ENCODE measurements at regions not wholly inside any gene's neighbourhood (a gene's known extent, or its start where the extent isn't known, plus 50 kb on each side); places are given as distances from the start of the nearest gene placed in this dataset.

DNA sequence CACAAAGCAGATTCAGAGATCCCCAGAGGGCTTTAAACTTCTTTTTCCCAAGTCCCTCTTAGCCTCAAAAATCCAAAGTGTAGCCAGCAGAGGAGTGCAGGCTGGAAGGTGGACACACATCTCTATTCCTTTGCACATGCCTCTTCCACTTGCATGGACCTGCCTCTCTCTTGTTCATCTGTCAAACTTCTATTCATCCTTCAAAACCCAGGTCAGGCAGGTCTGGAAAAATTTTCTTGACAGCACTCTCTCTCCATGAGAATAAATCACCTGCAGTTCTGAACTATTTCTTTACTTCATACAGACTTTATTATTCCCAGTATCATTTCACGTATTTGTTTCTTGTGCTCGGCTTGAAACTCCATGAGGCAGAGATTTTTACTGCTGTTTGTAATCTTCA lies 127.5 kb downstream of the SS18 start:
- DNase-seq, result no peak

DNA sequence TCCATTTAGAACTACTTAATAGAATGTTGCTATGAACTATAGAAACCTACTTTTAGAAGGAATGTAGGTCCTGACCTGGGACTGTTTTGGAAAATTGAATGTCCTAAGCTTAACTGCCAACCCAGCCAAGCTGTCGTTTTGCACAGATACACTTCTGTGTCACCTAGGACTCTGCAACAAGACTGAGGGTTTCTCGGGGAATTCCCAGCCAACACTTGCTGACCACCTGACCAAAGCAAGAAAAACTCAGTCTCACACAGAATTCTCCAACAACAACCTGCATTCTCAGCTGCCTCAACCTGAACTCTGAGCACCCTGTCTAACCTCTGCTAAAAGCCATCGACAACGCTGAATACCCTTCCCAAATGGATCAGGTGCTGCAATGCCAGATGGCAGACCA lies 128.2 kb downstream of the SS18 start:
- DNase-seq, result no peak

DNA sequence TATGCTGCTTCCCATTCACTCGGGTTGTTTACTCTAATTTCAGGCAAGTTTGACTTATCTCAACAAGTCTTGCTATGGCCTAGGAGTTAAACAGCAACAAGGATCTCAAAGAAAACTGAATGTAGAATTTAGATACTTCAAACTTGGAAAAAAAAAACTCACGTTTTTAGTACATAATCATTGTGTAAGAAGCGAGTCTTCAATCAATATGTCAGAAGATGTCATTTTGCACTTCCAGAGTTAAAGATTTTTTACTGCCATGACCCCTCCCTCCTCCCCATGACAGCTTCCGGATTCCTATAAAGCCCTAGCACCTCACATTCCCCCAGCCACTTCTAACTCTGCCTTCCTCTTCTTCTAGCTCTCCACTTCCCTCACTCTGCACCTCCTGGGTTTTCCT lies 133.4 kb downstream of the SS18 start:
- no peak for DNase-seq

DNA sequence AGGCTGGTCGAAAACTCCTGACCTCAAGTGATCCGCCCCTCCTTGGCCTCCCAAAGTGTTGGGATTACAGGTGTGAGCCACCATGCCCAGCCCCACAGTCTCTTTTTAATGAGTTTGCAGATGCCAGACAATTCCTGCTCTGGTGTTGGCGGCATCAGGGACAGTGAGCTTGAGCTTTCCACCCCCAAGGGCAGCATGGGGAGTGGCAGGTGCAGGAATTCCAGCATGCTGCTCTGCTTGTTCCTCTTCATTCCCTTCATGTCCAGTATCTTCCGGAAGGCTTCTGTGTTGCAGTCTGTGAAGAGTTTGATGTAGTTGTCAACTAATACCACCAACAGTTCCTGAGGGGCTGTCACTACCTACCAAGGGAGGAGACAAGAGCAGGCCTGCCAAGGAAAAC lies 137.3 kb downstream of the SS18 start:
- DNase-seq, result no peak

DNA sequence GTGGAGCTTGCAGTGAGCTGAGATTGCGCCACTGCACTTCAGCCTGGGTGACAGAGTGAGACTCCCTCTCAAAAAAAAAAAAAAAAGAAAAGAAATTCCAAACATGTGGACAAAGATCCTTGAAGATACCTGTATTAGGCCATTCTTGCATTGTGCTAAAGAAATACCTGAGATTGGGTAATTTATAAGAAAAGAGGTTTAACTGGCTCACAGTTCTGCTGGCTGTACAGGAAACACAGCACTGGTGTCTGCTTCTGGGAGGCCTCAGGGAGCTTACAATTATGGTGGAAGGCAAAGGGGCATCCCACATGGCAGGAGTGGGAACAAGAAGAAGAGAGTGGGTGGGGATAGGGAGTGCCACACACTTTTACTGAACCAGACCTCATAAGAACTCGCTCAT lies 140.1 kb downstream of the SS18 start:
- no peak for DNase-seq

DNA sequence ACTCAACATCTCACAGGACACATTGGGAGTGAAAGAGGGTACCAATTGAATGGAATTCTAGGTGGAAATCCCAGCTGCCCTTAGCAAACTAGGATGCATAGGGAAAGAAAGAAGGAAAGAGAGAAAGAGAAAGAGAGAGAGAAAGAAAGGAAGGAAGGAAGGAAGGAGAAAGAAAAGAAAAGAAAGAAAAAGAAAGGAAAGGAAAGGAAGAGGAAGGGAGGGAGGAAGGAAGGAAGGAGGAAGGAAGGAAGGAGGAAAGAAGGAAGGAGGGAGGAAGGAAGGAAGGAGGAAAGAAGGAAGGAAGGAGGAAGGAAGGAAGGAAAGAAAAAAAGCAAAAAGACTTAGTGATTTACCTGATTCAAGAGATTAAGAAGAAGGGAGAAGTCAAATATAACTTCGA lies 143.9 kb downstream of the SS18 start:
- no peak for DNase-seq

DNA sequence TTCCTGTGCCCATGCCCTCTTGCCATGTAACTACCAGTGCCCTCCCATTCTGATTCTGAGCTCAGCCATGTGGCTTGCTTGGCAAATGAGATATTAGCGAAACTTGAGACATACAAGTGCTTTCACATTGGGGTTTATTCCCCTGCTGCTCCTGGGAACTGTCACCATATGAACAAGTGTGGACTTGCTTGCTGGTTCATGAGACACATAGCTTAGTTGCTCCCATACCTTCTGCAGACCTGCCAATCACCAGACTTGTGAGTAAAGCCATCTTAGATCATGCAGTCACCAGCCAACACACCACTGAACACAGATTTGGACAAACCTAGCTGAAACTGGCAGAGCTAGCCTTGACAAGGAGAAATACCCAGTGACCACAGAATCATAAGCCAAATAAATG lies 155.1 kb downstream of the SS18 start:
- no peak for DNase-seq

DNA sequence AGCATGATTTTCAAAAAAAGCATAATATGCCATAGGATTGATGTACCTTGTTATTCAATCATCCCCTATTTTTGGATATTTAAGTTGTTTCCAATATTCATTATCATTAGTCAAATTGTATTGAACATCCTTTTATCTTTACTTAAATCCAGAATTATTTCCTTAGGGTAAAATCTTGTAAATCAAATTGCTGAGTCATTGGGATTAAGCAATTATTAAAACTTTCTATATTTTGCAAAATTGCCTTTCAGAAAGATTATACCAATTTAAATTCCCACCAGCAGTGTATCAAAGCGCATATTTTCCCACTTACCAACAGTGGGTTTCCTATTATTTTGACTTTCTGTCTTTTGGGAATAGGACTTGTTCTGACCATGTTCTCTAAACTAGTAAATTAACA lies 159.3 kb downstream of the SS18 start:
- DNase-seq, result no peak

DNA sequence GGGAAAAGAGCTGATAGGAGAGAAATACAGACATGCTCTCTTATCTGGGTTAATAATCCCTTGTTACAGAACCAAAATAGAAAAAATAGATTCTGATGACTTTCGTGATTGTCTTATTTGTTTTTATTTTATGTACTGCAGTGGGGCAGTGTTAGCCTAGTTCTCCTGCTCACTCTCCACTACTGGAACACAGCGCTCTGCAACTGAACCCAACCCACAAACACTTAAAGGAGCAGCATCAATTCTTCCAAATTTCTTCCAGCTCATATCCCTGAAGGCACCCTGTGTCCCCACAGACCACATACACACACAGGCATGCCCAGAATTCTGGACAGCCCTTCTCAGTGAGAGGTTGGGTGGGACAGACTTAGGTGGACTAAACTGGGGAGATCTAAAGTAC lies 160.6 kb downstream of the SS18 start:
- DNase-seq, result no peak

DNA sequence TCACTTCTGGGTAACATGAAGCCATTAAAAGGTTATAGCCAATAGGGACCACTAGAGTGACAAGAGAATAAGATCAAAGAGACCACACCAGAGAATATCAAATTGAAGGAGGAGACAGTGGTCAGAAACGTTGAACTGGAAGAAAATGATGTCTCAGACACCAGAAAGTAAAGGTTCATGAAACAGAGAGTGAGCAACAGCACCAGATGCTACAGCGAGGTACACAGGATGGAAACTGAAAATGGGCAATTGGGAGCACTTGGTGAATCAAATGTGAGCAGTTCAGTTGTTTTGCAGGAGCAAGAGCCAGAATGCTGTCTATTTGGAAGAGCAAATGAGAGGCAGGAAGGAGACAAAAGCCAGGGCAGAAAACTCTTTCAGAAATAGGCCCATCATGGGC lies 162.6 kb downstream of the SS18 start:
- no peak for DNase-seq

DNA sequence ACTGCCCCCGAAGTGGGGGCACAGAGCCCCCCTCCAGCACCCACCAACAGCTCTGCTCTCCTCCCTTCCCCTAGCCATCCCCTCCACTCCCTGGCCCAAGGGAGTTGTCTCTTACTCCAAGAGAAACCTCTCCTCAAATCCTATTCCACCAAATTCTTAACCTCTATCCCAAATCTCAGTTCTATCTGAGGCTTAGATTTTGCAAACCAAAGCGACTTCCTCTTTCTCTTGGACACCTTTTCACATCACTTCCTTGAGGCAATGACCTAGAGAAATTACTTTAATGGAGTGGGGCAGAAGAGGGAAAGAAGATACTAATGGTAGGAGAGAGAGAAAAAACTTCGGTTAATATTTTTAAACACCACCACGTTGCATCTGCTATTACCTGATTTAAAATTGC lies 167.2 kb downstream of the SS18 start:
- no peak for DNase-seq

DNA sequence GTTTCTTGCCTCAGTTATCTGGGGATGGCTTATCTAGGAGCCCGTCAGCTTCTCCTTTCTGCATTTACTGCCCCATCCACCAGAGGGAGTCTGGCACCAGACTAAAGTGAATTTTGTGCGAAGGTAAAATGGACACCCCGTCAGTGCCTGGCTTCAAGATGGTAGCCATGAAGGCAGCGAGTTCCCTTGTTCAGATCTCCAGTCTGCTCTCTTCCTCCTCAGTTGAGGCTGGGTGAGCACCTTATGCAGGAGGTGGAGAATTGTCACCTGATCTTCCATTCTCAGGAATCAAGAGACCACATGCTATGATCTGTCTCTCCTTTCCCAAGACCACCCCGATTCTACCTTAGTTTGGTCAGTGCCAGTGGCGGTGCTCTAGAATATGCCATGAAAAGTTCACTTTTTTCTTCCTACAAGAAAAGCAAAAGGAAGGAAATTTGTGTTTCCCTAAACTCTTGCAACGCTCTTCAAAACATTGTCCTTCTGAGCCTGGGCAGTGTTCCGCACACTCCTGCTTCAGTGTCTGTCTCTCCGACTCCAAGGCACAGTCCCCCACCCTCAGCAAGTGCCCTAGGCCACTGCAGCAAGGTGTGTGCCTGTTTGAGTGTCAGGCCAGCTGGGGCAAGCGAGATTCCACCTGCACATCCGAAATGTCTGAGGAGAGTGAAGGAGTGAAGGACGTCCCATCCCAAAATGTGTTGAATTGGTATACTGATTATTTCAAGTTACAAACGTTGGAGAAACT lies 168.6 kb downstream of the SS18 start:
- DNase-seq, result peak; percentile 68

DNA sequence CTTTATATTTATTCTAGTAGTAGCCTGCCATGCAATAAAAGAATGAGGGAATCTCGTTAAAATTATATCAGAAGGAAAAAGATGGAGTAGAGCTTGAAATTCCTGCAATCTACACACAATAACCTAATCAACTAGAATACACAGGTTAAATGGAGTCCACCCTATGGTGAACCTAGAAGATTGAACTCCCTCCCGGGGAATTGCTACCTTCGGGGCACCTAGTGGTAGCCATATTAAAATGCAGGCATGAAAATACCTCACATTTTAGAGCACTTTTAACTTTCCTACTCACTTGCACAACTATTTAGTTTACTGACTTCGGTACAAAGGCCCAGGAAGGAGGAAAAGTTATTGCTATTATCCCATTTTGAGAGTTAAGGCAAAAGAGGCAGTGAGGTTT lies 174.5 kb downstream of the SS18 start:
- DNase-seq, result no peak

DNA sequence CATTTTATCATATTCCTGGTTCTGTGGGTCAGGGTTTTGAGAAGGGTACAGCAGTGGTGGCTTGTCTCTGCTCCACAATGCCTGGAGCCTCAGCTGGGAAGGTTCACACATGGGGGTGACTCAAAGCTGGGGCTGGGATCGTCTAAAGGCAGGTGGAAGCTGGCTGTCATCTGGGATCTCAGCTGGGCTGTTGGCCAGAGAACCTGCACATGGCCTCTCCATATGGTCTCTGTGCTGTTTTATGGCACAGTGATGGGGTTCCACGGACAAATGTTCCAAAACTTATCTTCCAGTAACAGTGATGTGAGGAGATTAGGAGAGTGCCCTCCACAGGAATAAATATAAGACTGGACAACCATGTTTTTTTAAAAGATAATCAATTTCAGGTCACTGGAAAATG lies 191.4 kb downstream of the SS18 start:
- DNase-seq, result no peak

DNA sequence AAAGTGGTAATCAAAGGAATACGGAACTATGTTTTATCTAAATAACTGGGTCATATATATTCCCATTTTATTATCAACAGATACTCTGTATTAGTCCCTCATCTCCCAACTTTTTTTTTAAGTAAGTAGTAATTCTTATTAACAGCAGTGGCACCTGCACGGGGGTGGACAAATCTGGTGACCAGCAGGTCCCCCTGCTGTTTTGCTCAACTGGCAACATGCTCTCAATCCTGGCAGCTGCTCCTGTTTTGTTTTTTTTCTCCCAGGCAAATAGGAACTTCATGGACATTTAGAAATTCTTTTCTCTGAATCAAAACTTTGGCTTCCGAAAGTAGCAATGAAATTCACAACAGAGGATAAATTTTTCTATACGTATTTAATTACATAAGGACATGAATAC lies 193.5 kb downstream of the SS18 start:
- DNase-seq, result no peak

DNA sequence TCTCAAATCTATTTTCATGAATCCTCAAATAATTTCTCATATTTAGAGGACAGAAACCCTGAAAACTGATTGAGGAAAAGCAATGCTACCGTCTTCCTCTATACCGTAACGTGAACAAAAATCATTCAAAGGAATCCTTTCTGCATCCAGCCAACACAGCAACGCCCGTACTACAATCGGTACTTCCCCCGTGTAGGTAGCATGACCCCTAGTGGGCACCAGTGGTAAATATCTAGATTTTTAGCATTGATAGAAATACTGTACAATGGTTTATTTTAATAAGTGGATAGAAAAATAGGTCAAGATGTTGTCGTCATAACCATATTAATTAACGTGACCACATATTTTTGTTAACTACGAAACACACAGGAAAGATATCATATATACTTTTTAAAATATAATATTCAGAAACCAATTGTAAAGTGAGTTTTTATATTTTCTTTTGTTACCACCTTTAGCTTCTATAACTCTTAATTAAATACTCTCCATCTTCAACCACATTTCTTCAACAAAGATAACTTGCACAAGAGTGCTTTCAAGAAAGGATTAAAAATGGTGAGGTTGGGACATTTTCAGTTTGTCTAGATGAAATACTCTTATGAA lies 194.1 kb downstream of the SS18 start:
- peak; percentile 53 for DNase-seq

DNA sequence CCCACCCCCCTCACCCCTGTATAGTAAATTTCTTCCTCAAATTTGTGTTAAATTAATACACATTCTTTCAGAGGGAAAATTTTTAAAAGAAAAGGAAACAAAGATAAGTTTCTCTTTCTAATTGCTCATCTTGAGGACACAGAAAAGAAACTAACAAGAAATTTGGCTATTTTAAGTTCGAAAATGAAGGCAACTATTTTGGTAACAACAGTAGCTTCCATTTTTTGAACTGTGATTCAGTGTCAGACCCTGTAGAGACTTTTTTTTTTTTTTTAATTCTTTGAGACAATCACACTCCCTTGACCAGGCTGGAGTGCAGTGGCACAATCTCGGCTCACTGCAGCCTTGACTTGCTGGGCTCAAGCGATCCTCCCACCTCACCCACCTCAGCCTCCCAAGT lies 194.9 kb downstream of the SS18 start:
- DNase-seq, result no peak

DNA sequence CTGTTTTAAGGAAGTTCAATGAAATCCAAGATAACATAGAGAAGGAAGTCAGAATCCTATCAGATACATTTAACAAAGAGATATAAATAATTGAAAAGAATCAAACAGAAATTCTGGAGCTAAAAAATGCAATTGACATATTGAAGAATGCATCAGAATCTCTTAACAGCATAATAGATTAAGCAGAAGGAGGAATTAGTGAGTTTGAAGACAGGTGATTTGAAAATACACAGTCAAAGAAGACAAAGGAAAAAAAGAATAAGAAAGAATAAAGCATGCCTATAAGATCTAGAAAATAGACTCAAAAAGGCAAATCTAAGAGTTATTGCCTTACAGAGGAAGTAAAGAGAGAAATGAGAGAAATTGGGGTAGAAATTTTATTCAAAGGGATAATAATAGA lies 204.1 kb downstream of the SS18 start:
- no peak for DNase-seq

DNA sequence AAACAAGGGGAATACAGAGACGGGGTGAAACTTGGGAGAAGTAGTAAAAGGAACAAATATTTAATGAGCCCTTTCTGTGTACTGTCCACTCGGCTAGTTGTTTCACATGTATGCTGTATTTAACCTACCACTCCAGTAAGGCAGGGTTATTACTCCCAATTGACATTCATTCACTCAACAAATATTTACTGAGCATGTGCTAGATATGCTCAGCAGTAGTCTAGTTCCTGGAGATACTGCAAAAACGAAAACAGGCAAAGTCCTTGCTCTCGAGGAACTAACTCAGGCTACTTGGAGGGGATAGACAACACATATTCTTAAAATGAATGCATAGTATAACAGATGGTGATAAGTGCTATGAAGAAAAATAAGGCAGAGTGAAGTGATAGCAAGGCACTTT lies 207.3 kb downstream of the SS18 start:
- no peak for DNase-seq

DNA sequence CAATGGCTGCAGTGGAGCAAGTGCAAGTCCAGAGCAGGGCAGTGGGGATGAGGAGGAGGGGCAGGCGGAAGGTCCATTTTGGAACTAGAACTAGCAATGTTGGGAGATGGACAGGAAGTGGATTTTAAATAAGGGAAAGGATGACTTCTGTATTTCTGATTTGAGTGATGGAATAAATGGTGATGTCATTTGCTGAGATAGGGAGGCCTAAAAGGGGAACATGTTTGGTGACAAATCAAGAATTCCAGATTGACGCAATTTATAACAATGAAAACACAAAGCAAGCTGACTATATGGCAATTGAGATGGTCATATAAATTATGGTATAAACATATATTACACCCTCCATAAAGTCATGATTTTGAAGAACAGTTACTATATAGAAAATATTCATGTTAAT lies 209.3 kb downstream of the SS18 start:
- DNase-seq, result no peak

DNA sequence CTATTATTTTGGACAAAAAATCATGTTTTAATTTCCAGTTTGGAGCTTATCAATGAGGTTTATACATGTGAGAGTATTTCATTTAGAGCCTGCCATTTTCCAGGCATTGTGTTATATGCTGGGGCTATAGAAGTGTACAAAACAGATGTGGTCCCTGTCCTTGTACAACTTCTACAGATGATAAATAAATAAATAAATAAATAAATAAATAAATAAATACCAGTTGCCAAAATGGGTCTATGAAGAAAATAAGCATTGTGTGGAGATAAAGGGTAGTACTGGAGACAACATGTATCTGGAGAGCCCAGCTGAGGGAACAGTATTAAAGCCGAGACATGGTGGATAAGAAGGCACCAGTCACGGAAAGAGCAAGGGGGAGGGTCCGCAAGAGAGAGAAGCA lies 210.0 kb downstream of the SS18 start:
- DNase-seq, result no peak

DNA sequence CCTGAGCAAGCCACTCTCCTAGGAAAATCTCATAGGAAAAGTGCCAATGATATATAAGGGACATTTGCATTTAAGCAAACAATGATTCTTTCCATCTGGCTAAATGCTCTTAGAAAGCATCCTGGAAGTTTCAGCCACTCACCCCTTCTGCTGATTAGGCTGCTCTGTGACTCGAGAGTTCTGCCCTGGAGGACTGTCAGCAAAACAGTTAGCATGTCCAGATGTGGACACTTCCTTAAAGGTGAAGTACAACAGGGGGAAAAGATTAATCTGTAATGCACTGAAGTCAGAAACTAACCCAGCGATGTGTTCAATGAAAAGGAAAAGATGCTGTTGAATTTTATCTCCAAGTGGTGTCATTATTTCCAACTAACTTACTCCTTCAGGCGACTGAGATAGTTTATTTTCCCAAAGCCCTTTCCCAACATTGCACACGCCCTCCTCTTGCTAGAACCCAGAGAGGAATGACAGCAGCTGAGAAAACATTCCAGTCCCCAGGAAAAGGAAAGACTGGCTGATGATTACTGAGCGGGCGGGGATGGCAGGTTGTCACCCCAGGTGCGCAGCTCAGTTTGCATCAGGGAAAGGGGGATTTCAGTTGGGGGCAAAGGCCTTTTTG lies 214.0 kb downstream of the SS18 start:
- DNase-seq, result no peak

DNA sequence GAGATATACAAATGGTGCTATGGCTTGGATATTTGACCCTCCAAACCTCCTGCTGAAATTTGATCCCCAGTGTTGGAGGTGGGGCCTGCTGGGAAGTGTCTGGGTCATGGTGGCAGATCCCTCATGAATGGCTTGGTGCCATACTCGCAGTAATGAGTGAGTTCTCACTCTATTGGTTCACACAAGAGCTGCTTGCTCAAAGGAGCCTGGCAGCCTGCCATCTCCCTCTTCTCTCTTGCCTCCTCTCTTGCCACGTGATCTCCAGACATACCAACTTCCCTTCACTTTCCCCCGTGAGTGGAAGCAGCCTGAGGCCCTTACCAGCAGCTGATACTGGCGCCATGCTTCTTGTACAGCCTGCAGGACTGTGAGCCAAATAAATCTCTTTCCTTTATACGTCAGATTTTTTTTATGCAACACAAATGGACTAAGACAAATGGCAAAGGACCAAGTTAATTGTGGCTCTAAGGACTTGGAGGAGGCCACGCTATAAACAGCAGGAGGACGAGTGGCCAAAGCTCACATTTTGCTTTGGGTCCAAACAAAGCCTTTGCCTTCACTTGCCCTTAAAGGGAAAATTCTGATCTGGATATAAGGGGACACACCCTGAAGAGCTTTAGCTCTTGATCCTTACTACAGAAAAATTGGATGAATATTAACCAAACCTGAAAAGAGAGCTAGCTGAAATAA lies 214.7 kb downstream of the SS18 start:
- DNase-seq, result no peak

DNA sequence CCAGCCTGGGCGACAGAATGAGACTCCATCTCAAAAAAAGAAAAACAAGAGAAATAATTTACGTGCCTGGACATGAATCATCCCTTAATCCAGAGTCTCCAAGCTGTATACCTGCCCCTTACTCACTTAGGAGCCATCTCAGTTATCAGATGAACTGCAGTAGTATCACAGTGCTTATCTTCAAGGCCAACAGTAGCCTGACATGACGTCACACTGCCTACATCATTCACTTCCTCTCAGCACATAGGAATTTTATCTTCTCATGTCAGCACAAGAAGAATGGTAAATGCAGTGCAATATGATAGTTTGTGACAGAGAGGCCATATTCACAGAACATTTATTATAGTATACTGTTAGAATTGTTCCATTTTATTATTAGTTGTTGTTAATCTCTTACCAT lies 216.6 kb downstream of the SS18 start:
- no peak for DNase-seq

All from activated CD4-positive, alpha-beta T cell treated with anti-CD3 and anti-CD28 coated beads, Interleukin-2, Interleukin-6, amounts not matched to agents 100 ng/mL and 50 ng/mL, durations not matched to agents 16 hours and 8 hours (primary cell).